ENCODE measurements at regions not wholly inside any gene's neighbourhood (a gene's known extent, or its start where the extent isn't known, plus 50 kb on each side); places are given as distances from the start of the nearest gene placed in this dataset.

DNA sequence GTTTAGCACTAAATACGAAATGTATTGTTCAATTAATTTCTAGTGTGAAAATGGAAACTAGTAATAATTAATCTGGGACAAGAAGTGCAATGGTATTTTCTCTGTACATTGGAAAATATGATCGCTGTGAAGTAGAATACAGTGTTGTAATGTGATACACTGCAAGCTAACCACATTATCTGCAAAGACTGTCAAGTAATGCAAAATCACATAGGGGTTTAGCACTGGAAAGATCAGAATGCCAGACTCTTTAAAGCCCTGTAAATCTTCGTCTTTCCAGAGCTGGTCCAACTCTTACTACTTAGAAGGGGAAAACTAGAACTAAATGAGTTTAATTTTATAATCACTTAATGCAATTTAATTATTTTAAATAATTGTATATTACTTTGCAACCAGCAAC lies 544.5 kb upstream of the ANO3 start:
- Histone ChIP-seq H3K36me3 (ENCODE audit: low read depth, missing control alignments) (no peaks in the 10 kb centered on the region), H3K27ac (no peak overlapping the region), H3K9me3 (no peaks in the 10 kb centered on the region), H3K4me3 (no peak overlapping the region), H3K27me3 (no peaks in the 10 kb centered on the region), H3K4me1 (no peaks in the 10 kb centered on the region)
- 46 to 48% methylated on average over 3 of the region's 3 CpGs for WGBS, 2 donors
- TF ChIP-seq POLR2A (IDR thresholded peaks at IDR 0.05): no peak
- no peak for TF ChIP-seq CTCF (IDR thresholded peaks at IDR 0.05)
- no peak for DNase-seq
- intact Hi-C loops (cut with DNase I; ENCODE audit: low total_unique reads): no loop called here

- H3K36me3 ChIP-seq (ENCODE audit: low read depth, missing control alignments): no peaks in the 10 kb centered on the region
- no peaks in the 10 kb centered on the region for H3K4me1 ChIP-seq
- TF ChIP-seq POLR2A (IDR thresholded peaks at IDR 0.05) (no peak), CTCF (IDR thresholded peaks at IDR 0.05) (no peak)
- intact Hi-C loops (cut with DNase I; ENCODE audit: low total_unique reads): no loop called here
- H3K27me3 ChIP-seq: no peaks in the 10 kb centered on the region
- no peak overlapping the region for H3K4me3 ChIP-seq
- no peaks in the 10 kb centered on the region for H3K9me3 ChIP-seq
- WGBS, 2 donors: 92 to 93% methylated on average over 1 of the region's 1 CpG
- DNase-seq: no peak
- no peak overlapping the region for H3K27ac ChIP-seq
Measured at GRCh38 chr11:25790396-25790795, 541.5 kb upstream of the ANO3 start.

DNA sequence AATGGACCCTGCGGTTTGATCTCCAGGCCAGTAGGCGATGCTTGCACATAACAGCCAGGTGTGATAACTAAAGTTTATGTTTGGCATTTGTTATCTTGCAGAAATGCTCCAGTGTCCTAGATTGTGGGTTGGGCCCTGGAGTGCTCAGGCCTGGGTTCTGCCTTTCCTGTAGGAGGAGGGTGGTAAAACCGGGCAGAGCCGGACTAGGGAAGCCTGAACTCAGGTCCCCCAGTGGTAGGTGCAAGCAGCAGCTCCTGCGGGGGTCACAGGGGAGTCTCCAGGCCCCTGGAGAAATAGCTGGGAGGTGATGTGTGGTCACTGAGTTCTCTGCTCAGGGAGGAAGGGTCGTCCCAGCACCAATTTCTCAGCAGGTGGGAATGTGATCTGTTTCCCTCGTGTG lies 538.3 kb upstream of the ANO3 start:
- 74 to 87% methylated on average over 7 of the region's 7 CpGs for WGBS, 2 donors
- Histone ChIP-seq H3K27me3 (no peaks in the 10 kb centered on the region), H3K4me1 (no peaks in the 10 kb centered on the region), H3K36me3 (ENCODE audit: low read depth, missing control alignments) (no peaks in the 10 kb centered on the region), H3K9me3 (no peaks in the 10 kb centered on the region), H3K27ac (no peak overlapping the region), H3K4me3 (no peak overlapping the region)
- no peak for DNase-seq
- intact Hi-C loops (cut with DNase I; ENCODE audit: low total_unique reads): no loop called here
- TF ChIP-seq CTCF (IDR thresholded peaks at IDR 0.05) (no peak), POLR2A (IDR thresholded peaks at IDR 0.05) (no peak)

- Histone ChIP-seq H3K9me3 (no peaks in the 10 kb centered on the region), H3K27me3 (no peaks in the 10 kb centered on the region), H3K36me3 (ENCODE audit: low read depth, missing control alignments) (no peaks in the 10 kb centered on the region), H3K4me3 (no peak overlapping the region), H3K27ac (no peak overlapping the region), H3K4me1 (no peaks in the 10 kb centered on the region)
- no peak for DNase-seq
- TF ChIP-seq POLR2A (IDR thresholded peaks at IDR 0.05): no peak
- TF ChIP-seq CTCF (IDR thresholded peaks at IDR 0.05): no peak
- 93% methylated on average over 1 of the region's 1 CpG; no CpG with 5 or more reads in 1 of the 2 donors for WGBS, 2 donors
- intact Hi-C loops (cut with DNase I; ENCODE audit: low total_unique reads): no loop called here
Measured at GRCh38 chr11:25794804-25795203, 537.1 kb upstream of the ANO3 start.

DNA sequence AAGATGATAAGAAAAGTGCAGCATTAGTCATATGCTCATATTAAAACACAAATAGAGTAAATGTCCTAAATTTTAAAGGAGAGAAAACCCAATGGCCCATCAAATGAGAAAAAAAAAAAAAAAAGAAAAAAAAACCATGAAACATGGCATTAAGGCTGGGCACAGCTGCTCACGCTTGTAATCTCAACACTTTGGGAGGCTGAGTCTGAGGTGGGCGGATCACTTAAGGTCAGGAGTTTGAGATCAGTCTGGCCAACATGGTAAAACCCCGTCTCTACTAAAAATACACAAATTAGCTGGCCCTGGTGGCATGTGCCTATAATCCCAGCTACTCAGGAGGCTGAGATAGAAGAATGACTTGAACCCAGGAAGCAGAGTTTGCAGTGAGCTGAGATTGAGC lies 515.5 kb upstream of the ANO3 start:
- DNase-seq: no peak
- TF ChIP-seq CTCF (IDR thresholded peaks at IDR 0.05) (no peak), POLR2A (IDR thresholded peaks at IDR 0.05) (no peak)
- intact Hi-C loops (cut with DNase I; ENCODE audit: low total_unique reads): no loop called here
- Histone ChIP-seq H3K4me1 (no peaks in the 10 kb centered on the region), H3K27me3 (no peaks in the 10 kb centered on the region), H3K27ac (no peak overlapping the region), H3K9me3 (no peaks in the 10 kb centered on the region), H3K4me3 (no peak overlapping the region), H3K36me3 (ENCODE audit: low read depth, missing control alignments) (no peaks in the 10 kb centered on the region)
- WGBS, 2 donors: 82 to 86% methylated on average over 3 of the region's 3 CpGs
